ENCODE measurements at regions not wholly inside any gene's neighbourhood (a gene's known extent, or its start where the extent isn't known, plus 50 kb on each side); places are given as distances from the start of the nearest gene placed in this dataset.

GRCh38 chr10:57638411-57638810, 629.3 kb downstream of the IPMK start:
- no peaks in the 10 kb centered on the region for H4K20me1 ChIP-seq (ENCODE audit: insufficient read depth)
- TF ChIP-seq SMC3 (IDR thresholded peaks at IDR 0.05; ENCODE audit: low read depth, low read length) (no peak), PBX3 (IDR thresholded peaks at IDR 0.05) (no peak), EZH2phosphoT487 (IDR thresholded peaks at IDR 0.05; ENCODE audit: borderline replicate concordance, low read depth) (no peak), USF2 (IDR thresholded peaks at IDR 0.05; ENCODE audit: borderline replicate concordance, low read depth, low read length) (no peak), USF1 (IDR thresholded peaks at IDR 0.05; ENCODE audit: borderline replicate concordance, low read depth) (no peak), CHD2 (IDR thresholded peaks at IDR 0.05; ENCODE audit: low read length, partially characterized antibody) (no peak), RAD21 (IDR thresholded peaks at IDR 0.05; ENCODE audit: low read length) (no peak), TCF12 (IDR thresholded peaks at IDR 0.05) (no peak), RCOR1 (IDR thresholded peaks at IDR 0.05; ENCODE audit: low read length) (no peak)
- no peaks in the 10 kb centered on the region for H3K4me1 ChIP-seq (ENCODE audit: control insufficient read depth in 1 of 2, insufficient read depth in 2 of 2, low read depth in 1 of 2, low read length in 1 of 2)
- no peak overlapping the region for H3K4me3 ChIP-seq (ENCODE audit: low read depth in 2 of 2, low read length in 1 of 2)
- CTCF ChIA-PET: no interaction called here
- H3K79me2 ChIP-seq (ENCODE audit: insufficient read depth): no peaks in the 10 kb centered on the region
- H3K36me3 ChIP-seq (replicated peaks in 1 of 2; ENCODE audit: control insufficient read depth in 1 of 2, insufficient read depth in 2 of 2, low read length in 1 of 2): no peaks in the 10 kb centered on the region
- H3K27ac ChIP-seq (ENCODE audit: low read depth in 2 of 2, low read length in 1 of 2): no peak overlapping the region
- H3K9ac ChIP-seq: no peak overlapping the region
- 67% methylated on average over 2 of the region's 2 CpGs for WGBS (ENCODE audit: low lambda C conversion rate)
- H3K27me3 ChIP-seq (ENCODE audit: insufficient read depth): no peaks in the 10 kb centered on the region
- no peaks in the 10 kb centered on the region for H3K9me3 ChIP-seq
- no peak for DNase-seq
- no peaks in the 10 kb centered on the region for H3K9me2 ChIP-seq
- H3K4me2 ChIP-seq: no peak overlapping the region
- POLR2A ChIA-PET: no interaction called here
- H3F3A ChIP-seq (replicated peaks; ENCODE audit: insufficient read depth): peaks cover 3% of the 10 kb centered on the region
- no peak overlapping the region for H2AFZ ChIP-seq (ENCODE audit: low read depth)

GRCh38 chr10:57628592-57629284, 639.0 kb downstream of the IPMK start:
- 9% methylated on average over 3 of the region's 3 CpGs for WGBS (ENCODE audit: low lambda C conversion rate)
- Histone ChIP-seq H3K4me2 (no peak overlapping the region), H3K9me3 (no peaks in the 10 kb centered on the region), H3K9ac (no peak overlapping the region), H3K36me3 (replicated peaks in 1 of 2; ENCODE audit: control insufficient read depth in 1 of 2, insufficient read depth in 2 of 2, low read length in 1 of 2) (no peaks in the 10 kb centered on the region), H3K9me2 (no peaks in the 10 kb centered on the region), H2AFZ (ENCODE audit: low read depth) (no peak overlapping the region), H4K20me1 (ENCODE audit: insufficient read depth) (no peaks in the 10 kb centered on the region), H3F3A (replicated peaks; ENCODE audit: insufficient read depth) (no peaks in the 10 kb centered on the region), H3K4me1 (ENCODE audit: control insufficient read depth in 1 of 2, insufficient read depth in 2 of 2, low read depth in 1 of 2, low read length in 1 of 2) (no peaks in the 10 kb centered on the region), H3K79me2 (ENCODE audit: insufficient read depth) (no peaks in the 10 kb centered on the region), H3K27me3 (ENCODE audit: insufficient read depth) (no peaks in the 10 kb centered on the region), H3K4me3 (ENCODE audit: low read depth in 2 of 2, low read length in 1 of 2) (no peak overlapping the region), H3K27ac (ENCODE audit: low read depth in 2 of 2, low read length in 1 of 2) (no peak overlapping the region)
- ChIA-PET CTCF (no interaction called here), POLR2A (no interaction called here)
- DNase-seq: no peak
- TF ChIP-seq FOSL2 (IDR thresholded peaks at IDR 0.05; ENCODE audit: borderline replicate concordance, low read depth) (no peak), RAD21 (IDR thresholded peaks at IDR 0.05; ENCODE audit: low read length) (no peak), USF1 (IDR thresholded peaks at IDR 0.05; ENCODE audit: borderline replicate concordance, low read depth) (no peak), MAX (IDR thresholded peaks at IDR 0.05; ENCODE audit: low read depth) (no peak), SMC3 (IDR thresholded peaks at IDR 0.05; ENCODE audit: low read depth, low read length) (no peak), SIN3A (IDR thresholded peaks at IDR 0.05; ENCODE audit: borderline replicate concordance, low read depth, low read length) (no peak), CTCF (IDR thresholded peaks at IDR 0.05) (no peak), FOXM1 (IDR thresholded peaks at IDR 0.05; ENCODE audit: low read depth) (no peak), EP300 (IDR thresholded peaks at IDR 0.05; ENCODE audit: borderline replicate concordance in 1 of 2, low read depth in 1 of 2, low read length in 1 of 2) (no peak), JUND (IDR thresholded peaks at IDR 0.05) (no peak), TCF12 (IDR thresholded peaks at IDR 0.05) (no peak), GATA2 (CRISPR knock-in tag; IDR thresholded peaks at IDR 0.05) (no peak), ZBTB33 (IDR thresholded peaks at IDR 0.05; ENCODE audit: borderline replicate concordance, low read depth) (no peak)
